GM21717 (cell line): ENCODE measurements at regions not wholly inside any gene's neighbourhood (a gene's known extent, or its start where the extent isn't known, plus 50 kb on each side); places are given as distances from the start of the nearest gene placed in this dataset.
A peak's percentile ranks its signal among the peaks of the same experiment; 100 is the strongest.
"Not testable (repeated sequence)": the region's sequence is repeated elsewhere in the genome, so short reads cannot be mapped to it uniquely, and the experiment has no call there.

ENCODE experiments used
- ATAC-seq: cut with Tn5 transposase; IDR thresholded peaks from one replicate; pipeline ENCODE4 v1.9.1; 2021; ENCODE audit warnings: mild to moderate bottlenecking, moderate library complexity; ENCODE audit not compliant: unreplicated experiment

DNA sequence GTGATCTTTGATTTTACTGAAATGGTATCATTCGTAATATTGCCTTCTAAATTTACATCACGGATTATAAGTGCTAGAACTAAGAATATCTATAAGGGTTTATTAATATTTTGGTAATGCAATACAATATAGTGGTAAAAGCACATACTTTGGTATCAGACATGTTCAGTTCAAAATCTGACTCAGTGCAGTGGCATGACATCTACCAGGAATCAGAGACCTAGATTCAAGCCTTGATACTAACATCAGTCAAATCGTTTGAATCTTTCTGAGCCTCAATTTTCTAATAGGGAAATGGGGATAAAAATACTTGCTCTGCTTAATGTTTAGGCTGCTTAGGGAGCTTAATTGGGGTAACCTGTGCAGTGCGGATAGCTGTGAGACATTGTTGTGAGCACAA is 488.0 kb downstream of the BCKDHB start:
- no peak for ATAC-seq

DNA sequence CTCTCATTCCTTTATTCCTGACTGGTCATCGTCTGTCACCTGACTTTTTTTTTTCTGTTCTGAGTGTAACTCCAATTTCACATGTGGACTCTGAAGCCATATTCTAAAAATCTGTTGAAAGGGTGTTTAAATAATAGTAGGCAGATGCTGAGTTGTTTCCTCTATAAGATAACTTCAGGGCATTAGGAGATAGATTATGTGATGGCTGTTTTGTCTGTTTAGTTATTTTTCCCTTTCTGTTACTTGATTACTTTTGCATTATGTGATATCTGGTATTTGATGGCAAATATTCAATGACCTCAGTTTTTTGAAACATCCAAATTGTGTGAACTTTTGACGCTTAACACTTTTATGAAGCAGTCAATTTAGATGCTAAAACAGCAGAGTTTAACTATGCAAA is 486.0 kb downstream of the BCKDHB start:
- ATAC-seq = no peak

- ATAC-seq = no peak
Observed at GRCh38 chr6:80586242-80586641, 479.8 kb downstream of the BCKDHB start.

DNA sequence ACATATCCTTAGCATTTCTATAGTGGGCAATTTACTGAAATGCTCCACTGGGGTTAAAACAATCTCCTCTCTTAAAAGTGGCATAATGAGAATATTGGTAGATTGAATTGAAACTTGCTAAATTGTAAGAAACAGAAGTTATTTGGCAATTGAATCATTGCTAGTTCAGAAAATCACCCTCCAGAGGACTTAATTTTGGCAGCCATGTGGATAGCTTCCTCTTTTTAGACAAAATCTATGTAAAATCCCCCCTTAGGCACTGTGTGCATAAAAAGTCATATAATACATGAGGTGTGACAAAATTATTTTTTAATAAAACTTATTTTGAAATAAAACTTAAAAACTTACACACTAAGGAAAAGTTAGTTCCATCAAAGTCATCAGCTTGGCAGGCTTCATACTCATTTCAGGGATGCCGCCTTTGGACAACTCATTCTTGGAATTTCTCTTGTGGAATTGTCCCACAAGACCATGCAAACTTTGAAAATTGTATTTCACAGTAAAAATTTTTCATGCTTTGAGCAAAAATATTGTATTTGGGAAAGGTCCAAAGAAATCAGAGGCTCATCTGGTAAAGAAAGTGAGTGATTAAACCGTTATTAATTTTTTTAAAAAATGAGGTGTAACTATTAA is 473.0 kb downstream of the BCKDHB start:
- ATAC-seq = no peak

DNA sequence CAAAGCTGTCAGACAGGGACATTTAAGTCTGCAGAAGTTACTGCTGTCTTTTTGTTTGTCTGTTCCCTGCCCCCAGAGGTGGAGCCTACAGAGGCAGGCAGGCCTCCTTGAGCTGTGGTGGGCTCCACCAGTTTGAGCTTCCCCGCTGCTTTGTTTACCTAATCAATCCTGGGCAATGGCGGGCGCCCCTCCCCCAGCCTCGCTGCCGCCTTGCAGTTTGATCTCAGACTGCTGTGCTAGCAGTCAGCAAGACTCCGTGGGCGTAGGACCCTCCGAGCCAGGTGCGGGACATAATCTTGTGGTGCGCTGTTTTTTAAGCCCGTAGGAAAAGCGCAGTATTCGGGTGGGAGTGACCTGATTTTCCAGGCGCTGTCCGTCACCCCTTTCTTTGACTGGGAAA is 466.8 kb downstream of the BCKDHB start:
- not testable (repeated sequence) for ATAC-seq

GRCh38 chr6:80566361-80566760 is 459.9 kb downstream of the BCKDHB start:
- peak; percentile 64 for ATAC-seq

DNA sequence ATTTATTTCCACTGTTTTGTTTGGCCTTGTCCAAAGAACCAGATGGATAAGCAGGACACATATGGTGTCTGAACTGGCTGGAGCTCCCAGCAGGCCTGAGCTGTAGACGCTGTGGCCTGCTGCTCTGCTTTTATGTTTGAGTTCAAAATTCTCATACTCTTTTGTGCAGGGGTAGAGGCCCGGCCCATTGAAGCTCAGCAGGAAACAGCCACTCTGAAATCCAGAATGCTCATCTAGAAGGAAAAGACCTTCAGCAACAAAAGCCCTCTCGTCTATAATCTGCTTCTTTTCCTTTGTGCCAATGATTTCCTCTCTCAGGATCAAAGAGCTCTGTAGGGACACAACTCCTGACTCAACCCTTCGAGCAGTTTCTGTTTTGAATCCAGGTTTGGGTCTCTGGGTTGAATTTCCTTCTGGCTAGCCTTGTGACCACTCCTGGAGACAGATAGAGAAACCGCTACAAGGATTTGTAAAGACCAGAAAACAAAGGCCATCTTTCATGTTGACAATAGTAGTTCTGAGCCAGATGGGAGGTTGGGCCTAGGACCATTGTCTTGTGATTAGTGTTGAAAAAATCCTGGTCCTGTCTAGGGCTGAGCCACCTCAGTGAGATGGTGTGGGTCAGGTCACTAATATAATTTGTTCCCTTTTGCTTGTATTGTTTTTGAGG is 446.7 kb downstream of the BCKDHB start:
- ATAC-seq = no peak

- ATAC-seq = no peak
Observed at GRCh38 chr6:80550748-80551147, 444.3 kb downstream of the BCKDHB start.

DNA sequence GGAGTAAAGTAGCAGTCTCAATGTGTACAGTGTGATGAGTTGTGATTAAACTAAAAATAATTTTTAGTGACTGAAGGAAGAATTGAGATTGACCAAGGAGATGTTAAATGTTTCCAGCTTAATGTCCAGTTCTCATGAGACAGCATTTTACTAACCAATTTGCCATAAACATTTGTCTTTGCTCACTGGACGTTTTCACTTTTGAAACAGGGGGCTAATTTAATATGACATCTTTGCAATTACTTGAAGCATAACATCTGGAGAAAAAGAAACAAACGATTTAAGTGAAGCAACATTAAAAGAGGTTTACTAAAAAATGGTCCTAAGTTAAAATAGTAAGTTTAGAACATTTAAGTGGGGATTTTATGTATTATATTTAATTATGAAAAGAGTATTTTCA is 443.8 kb downstream of the BCKDHB start:
- no peak for ATAC-seq

GRCh38 chr6:80548532-80548931 is 442.1 kb downstream of the BCKDHB start:
- ATAC-seq = no peak

GRCh38 chr6:80547827-80548226 is 441.4 kb downstream of the BCKDHB start:
- no peak for ATAC-seq

- ATAC-seq = no peak
Observed at GRCh38 chr6:80544976-80545722, 438.7 kb downstream of the BCKDHB start.

DNA sequence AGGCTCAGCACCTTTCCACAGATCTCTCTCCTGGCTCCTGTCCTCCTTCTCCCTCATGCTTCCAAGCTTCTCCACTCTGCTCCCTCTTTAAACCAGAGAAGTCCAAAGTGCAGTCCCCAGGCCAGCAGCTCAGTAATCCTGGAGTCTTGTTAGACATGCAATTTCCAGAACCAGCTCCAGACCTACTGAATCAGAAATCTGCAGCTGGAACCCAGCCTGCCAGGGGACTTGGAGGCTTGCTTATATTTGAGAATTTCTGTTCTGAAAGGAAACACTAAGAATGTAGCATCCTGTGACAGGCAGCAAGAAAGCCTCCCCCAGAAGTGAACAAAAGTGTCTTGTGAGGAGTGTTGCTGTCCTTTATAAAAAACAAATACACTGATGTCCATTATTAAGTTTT is 438.1 kb downstream of the BCKDHB start:
- no peak for ATAC-seq

- no peak for ATAC-seq
Observed at GRCh38 chr6:80543598-80544222, 437.2 kb downstream of the BCKDHB start.

- ATAC-seq = no peak
Observed at GRCh38 chr6:80543151-80543550, 436.7 kb downstream of the BCKDHB start.

- no peak for ATAC-seq
Observed at GRCh38 chr6:80541886-80542285, 435.4 kb downstream of the BCKDHB start.

GRCh38 chr6:80541181-80541580 is 434.7 kb downstream of the BCKDHB start:
- peak; percentile 62 for ATAC-seq

DNA sequence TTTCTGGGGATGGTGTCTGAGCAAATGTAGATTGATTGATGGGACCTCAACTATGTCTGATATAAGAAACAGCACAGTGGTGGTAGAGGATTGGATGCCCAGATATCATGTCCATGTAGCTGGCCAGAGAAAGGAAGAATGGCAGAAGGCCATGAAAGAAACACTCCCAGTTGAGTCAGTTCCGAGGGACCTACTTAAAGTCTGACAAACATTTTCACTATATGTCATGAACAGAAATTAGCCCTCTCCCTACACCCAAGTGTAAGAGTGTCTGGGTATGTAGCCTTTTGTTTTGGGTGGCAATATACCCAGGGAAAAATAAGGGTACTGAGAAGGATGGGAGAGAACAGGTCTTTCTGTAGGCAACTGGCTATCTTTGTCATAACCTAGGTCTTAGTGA is 434.2 kb downstream of the BCKDHB start:
- ATAC-seq = no peak

DNA sequence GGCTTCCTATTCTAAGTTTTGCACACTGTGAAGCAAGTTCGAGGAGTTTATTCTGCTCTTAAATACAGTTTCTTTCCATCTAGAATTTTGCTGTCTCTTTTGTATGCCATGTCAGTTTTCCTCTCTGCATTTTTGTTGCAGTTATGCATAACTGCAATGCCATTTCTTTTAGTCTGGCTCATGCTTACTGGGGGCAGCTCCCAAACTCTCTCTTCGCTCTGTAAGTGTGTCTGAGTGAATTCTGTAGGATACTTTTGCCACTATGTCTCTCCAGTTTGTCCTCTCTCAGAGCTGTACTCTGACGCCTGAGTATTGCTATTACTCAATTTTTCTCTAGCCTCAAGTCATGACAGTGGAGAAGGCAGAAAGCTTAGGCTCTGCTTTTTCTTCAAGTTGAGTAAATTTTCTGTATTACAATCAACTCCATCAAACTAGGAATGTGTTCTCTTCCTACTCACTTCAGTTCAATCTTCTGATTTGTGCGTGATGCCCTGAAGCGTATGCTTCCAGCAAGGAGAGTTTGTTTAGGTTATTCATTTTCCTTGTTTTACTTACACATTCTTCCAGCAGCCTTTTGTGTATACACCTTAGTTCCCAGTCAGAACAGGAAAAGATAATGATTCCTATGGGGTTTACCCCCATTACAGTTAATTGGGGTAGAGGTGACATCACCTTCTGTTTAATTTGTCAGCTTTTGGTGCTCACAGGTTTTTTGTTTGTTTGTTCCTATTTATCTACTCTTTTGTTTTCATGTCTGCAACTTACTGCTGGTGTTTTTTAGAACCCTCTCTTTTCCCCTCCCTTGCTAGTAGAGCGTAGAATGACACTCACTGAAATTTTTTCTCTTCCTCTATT is 430.9 kb downstream of the BCKDHB start:
- ATAC-seq = no peak

DNA sequence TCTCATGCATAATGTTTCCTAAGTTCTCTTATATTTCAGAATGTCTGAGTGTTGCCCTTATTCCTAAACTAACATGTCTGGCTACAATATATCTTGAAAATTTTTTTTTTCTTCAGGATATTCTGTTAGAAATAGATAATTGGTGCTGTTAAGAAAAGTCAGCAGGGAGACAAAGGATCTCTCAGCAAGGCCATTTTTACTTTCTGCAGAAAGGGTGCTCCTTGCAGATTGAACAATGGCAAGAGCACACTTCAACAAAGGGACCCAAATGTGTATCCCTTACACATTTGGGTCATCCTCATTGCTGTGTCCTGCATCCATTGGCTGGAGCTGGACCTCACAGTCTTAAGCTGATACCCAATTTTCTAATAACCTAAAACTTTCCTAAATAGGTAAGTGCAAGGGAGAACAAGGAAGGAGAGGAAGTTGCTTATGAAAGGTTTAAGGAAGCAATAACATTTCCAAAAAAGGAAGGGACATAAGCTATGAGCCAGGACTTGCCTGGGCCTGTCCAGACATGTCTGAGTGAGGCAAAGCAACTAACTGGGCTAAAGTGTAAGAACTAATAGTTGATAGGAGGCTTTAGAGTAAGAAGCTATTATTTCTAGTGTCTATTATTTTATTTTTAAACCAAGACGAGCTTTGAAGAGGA is 429.6 kb downstream of the BCKDHB start:
- ATAC-seq = no peak
